Colon (tissue), 2 donors: ENCODE measurements at regions not wholly inside any gene's neighbourhood (a gene's known extent, or its start where the extent isn't known, plus 50 kb on each side); places are given as distances from the start of the nearest gene placed in this dataset.
"Not testable (repeated sequence)": the region's sequence is repeated elsewhere in the genome, so short reads cannot be mapped to it uniquely, and the experiment has no call there.

Experiments
- FAIRE-seq: peaks from 2 replicates; lab custom pipeline; 2012; peaks lifted over from hg19 to GRCh38; lab: Jason Lieb, UNC
- donor health status: control.
- donor health status: control.

DNA sequence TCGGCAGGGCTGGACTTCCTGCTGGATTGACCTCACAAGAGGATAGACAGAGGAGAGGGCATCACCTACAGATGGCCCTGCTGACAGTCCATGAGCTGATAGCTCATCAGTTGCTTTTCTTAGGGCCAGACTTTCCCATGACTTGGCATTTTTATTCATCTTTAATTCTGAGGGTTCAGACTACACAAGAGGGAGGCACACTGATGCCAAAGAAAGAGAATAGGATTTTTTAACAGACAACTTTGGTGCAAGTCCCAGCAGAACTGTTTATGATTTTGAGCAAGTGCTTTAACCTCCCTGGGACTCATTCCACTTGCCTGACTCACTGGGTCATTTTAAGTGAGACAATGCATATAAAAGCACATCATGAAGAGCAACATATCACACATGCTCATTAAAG lies 299.2 kb downstream of the INSIG2 start:
- no peak for FAIRE-seq

DNA sequence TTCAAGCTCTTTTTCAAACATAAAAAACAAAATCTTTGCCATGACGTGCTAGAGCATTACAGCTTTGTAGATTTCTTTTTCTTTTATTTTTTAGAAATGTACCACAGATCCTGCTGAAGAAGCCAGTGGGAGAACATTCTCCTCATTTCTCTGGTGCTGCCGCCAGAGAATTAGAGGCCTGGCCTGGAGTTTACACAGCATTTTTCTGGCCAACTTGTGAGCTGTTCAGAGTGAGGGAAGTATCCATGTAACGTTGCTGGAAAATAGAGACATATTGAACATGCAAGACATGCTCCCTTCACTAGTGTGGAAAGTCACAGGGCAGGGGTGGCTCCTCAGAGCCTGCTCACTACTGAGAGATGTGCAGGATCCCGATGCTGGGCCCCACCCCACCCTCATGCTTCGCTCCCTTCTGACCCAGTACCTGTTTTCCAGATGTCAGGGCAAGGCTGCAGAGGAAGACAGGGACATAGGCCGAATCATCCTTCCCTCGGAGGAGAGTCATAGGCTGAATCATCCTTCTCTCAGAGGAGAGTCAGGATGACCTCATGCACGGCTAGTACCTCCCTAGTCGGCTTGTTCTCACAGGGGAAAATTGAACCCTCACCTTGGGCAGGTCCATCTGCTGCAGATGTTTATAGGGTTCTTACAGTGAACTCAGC lies 298.5 kb downstream of the INSIG2 start:
- FAIRE-seq, result no peak

DNA sequence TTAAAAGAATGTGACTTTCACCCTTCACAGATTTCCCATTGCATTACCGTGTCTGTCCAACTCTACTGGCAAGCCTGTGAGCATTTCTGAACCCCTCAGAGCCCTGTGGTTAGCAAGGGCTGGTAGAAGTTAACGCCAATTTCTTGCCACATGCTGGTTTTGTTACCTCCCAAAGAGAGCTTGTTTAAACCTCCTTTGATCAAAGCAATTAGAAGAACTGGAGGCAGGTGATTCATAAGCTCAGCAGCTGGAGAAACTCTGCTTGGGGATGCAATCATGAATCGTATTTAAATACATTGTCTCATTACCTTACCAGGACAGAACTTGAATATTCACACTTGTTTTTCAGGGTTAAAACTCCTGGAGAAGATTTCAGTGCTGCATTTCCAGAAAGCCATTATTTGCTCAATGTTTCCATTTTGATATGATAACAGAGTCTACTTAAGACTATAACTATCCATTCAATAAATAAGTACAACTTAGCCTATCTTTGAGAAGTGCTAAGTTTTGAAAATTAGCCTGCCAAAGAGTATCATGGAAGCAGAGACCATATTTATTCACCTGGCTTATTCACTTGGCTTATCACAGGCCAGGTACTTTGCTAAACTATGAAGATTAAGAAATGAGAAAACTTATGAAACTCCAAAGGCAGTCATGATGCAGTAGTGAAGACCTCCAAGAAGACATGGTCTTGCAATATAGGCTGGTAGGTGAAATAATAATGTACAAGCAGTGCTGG lies 292.8 kb downstream of the INSIG2 start:
- no peak for FAIRE-seq

DNA sequence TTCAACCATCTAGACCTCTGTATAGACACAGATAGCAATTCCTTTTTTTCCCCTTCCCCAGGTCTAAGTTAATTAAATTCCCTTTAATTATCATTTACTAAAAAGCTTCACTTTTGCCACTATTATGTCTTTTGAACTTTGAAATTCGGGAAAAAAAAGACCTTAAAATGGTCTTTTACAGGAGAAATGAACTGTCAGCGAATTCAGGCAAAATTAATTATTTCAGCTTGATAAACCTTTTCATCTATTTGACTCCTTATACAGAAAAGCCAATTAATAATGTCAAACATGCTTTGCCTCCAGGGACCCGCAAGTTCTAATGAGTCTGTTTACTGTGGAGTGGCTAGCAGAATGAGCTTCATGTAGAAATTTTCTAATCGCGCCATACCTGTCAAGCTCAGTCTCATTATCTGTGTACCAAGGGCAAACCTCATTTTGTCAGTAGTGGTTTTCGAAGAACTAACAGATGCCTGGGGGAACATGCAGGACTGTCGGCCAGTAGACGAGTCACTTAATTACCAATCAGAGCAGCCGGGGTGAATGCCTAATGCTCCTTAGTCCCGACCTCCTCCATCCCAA lies 287.7 kb downstream of the INSIG2 start:
- FAIRE-seq, result no peak

DNA sequence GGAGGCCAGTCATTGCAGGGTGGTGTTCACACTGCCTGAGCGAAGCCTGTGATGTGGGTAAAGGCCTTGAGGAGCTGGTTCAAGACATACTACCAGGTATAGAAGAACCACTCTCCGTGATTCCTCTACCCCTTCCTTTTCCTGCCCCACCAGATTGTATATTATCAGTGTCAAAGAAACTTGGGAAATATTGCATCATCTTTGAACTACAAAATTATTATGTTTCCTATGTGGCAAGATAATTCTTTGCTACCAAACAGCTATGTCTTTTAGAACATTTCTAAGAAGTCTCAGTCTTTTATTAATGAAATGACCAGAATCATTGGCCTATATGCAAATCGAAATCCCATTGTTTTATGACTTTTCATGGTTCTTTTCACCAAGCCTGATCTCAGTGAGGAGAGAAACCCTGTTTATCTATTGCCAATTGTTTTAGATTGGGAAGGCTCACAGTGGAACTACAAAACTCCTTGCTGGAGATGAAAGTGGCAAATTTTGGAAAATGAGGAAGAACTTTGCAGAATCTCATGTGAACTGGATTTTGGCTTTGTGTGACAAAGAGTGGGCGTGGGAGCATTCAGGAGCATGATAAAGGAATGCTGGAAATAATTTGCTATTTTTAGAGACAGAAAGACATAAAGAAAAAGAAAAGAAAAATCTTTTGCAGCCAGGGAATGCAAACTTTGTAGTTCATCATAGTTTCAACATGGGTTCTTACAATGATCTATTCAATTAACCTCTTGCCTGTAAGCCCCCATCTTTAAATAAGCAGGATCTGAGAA lies 286.9 kb downstream of the INSIG2 start:
- no peak for FAIRE-seq

DNA sequence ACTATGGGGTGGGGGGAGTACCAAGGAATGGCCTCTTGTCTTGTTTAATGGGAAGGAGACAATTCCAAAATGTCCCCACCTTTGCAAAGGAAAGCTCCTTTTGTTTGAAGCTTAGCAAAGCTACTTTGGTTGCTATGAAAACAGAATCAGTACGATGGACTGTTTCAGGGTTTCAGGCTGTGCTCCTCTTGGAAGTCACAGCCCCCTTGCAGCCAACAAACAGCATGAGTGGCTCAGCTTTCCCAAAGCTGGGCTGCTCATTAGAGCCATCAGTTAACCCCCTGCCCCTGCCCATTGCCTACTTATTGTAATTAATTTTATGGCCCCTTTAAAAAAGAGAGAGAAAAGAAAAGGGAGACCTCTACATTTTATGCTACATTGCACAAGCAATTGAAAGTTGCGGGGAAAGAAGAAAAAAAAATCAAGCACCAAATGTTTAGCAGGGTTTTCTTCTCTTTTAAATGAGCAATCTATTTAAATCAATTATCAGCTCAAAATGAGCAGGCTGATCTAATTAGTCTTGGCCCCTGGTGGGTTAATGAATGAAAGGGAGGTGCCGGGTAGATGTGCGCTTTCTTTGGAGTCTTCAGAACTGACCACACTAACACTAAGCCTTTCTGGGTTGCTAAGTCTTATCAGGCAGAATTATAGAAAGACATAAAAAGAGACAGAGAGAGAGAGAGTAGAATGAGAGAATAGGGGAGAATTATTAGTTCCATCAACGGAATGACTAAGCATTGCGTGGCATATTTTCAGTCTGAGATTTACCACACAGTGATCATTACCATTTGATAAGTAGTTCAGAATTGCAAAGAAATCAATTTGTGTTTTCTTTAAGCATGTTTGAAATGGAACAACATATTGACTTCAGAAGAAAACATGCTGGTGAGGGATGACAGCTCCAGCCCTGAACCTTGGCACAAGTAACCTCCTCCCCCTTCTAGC lies 284.9 kb downstream of the INSIG2 start:
- no peak for FAIRE-seq

DNA sequence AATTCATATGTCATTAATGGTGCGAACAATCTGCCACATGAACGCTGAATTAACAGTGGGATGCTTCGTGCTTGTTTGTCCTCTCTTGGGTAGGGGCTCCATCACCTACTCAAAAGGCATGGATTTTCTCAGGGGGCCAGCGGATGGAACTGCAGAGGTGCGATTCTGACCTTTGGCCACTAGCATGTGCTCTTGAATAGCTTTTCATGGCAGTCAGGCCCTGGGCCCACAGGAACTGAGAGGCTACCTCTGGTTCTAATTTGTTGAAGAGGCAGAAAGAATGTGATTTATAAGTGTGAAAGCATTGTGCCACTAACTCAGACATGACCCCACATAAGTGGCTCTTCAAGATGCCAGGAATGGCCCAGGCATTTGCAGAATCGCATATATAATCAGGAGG lies 283.2 kb downstream of the INSIG2 start:
- FAIRE-seq, result no peak

DNA sequence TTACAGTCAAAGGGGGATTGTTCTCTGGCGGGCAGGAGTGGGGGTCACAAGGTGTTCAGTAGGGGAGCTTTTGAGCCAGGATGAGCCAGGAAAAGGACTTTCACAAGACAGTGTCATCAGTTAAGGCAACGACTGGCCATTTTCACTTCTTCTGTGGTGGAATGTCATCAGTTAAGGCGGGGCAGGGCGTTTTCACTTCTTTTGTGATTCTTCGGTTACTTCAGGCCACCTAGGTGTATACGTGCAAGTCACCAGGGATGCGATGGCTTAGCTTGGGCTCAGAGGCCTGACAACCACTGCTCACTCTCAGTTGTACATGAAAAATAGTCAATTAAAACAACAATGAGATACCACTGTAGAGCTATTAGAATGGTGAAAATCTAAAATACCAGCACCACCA lies 281.2 kb downstream of the INSIG2 start:
- FAIRE-seq, result not testable (repeated sequence)

DNA sequence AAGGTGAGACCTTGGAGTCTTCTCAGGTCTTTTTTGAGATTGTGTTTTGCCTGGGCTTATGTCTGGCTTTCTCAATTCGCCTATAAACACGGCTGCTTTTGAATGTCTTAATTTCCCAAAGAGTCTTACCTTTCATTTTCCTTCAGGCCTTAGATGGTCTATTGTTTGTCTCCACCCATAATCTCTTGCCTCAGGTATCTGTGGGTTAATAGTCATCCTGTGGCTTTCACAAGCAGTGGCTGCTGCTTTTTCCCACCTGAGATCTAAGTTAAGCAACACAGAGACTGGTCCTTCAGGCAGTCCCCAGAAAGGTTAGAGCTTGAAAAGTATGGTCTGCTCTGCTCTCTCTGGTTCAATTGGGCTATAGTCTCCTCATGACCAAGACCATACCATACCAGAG lies 275.3 kb downstream of the INSIG2 start:
- no peak for FAIRE-seq

DNA sequence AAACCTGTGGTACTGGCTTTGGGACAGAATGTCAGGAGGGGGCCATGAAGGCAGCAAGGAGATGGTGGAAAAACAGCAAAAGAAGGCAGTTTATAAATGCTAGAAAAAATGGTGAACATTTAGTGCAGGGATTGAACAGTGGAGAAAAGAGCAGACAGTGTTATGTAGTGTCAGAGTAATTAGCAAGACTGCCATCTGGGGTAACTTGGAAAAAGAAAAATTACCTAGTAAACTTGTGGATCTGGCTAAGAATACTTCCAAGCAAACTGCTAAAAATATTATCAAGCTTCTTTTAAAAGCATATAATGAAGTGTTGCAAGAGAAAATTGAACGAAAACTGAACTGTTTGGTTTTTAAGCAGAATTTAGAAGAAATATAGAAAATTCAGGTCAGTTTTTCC lies 267.8 kb downstream of the INSIG2 start:
- FAIRE-seq, result no peak

DNA sequence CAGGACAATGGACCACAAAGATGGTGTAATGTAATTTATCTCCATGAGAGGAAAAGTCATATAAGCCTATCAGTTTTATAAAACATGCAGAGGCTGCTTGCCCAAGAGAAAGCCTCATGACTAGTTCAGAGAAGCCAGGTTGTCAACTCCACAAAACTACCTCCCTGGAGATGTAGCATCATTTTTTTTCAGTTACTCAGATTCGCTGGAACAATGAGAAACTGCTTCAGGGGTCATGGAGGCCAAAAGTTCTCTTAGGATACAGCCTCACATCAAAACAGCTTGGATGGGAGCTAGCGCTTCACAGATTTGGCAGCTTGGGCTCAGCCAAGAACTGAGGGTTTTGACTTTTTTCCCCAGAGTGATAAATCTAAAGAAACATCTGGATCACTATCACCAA lies 263.5 kb downstream of the INSIG2 start:
- FAIRE-seq, result no peak

DNA sequence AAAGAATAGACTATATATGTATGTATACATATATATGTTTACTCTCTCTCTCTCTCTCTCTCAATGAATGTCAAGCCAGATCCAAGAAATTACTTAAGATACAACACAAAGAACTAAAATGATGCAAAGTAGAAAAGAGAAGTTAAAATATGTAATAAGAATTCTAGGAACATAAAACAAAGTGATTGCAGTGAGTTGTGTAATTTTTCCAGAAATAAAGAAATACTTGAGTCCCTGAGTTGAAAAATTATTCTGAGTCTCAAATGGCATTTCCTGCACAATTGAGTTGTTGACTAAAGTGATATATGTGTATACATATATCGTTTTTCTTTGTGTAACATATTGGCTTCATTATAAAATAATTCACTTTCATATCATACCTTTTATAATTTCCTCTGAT lies 262.4 kb downstream of the INSIG2 start:
- no peak for FAIRE-seq

DNA sequence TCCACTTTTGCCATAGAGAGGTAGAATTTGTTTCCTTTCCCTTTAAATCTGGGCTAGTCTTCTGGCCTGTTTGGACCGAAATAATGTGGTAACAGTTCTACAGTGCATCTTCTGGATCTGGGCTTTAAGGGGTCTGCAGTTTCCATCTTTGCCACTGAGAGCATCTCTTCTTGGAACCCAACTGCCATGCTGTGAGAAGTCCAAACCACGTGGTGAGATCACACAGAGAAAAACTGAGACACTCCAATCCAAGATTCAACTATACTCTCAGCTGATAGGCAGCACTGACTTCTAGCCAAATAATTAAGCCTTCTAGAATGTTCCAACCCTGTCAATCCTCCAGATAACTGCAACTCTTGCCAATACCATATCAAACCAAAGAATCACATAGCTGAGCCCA lies 261.1 kb downstream of the INSIG2 start:
- no peak for FAIRE-seq

DNA sequence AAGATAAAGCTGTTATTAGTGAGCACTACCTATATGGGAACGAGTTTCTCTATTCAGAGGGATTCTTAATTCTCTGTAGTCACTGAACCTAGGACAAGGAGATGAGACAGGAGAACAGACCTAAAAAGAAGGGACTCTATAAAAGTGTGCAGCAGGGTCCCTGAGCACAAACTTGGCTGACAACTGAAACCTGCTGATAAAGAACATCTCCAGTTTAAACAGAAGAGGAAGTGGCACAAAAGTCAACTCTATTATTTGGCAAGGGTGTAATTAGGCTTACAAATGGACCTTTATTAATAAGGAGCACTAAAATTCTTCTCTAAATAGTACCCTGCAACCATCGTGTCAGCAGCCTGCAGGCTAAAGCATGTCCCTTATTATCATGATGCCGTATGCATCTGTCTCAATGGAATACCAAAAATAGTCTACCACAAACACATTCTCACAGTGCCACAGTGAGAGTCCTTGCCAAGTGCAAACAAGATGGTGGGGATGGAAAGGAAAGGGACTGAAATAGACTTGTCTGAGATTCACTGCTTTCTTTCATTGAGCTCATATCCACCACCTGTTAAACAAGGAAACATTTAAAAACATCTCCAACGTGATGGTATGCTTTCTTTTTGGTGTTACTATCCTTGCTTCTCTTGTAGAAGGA lies 260.2 kb downstream of the INSIG2 start:
- FAIRE-seq, result no peak

DNA sequence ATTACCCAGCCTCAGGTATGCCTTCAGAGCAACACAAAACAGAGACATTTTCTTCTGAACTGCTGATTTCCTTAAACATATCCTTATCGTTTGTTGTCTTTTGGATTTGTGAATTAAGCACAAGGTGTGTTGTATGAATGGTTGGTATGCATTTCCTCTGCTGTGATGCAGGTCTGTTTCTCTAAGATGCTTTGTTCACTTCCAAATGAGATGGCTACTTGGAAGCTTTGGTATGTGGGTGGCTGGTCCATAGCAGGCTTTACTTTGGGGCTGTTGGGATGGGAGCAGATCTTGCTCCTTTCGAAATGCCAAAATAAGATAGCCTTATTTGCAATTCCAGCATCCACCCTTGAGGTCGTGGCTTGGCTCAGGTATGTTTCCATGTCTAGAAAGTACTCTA lies 257.2 kb downstream of the INSIG2 start:
- no peak for FAIRE-seq

DNA sequence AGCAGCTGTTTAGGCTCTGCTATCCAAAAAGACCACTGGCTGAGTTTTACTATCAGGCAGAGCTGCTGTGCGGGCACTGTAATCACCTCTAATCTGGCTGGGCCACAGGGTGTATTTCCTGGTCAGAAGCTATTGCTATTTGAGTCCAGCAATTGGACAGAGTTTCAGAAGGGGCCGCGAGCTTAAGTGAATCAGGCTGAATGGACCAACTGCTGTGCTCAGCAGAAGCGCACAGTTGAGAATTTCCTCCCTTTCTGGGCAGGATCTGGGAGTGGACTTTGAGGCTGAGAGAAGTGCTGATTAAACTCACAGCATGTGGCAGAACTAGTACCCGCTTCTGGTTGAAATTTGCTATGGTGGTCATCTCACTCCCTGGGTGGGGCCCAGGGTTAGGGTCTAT lies 251.8 kb downstream of the INSIG2 start:
- no peak for FAIRE-seq

DNA sequence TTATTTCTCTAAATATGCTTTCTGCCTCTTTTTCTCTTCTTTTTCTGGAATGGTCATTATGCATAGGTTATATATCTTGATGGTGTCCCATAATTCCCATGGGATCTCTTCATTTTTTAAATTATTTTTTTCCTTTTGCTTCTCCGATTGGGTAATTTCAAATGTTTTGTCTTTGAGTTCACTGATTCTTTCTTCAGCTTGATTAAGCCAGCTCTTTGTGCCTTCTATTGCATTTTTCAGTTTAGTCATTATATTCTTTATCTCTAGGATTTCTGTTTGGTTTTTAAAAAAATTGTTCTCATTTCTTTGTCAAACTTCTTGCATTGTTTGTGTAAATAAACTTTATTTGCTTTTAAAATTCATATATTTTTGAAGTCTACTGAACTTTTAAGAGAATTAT lies 251.1 kb downstream of the INSIG2 start:
- no peak for FAIRE-seq

DNA sequence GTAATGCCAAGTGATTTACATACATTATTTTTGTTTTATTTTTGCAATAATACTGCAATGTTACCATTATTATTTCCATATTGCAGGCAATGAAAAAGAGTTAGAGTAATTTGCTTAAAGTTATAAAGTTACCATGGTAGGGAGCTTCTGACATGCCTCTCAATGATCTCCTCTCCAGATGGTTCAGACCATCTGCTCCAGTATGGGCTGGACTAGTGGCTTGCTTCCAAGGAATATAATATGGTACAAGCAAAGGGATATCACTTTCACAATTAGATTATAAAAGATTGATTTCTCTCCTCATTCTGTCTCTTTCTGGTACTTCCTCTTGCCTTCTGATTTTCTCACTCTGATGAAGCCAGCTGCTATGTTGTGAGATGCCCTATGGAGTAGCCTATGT lies 245.4 kb downstream of the INSIG2 start:
- no peak for FAIRE-seq

DNA sequence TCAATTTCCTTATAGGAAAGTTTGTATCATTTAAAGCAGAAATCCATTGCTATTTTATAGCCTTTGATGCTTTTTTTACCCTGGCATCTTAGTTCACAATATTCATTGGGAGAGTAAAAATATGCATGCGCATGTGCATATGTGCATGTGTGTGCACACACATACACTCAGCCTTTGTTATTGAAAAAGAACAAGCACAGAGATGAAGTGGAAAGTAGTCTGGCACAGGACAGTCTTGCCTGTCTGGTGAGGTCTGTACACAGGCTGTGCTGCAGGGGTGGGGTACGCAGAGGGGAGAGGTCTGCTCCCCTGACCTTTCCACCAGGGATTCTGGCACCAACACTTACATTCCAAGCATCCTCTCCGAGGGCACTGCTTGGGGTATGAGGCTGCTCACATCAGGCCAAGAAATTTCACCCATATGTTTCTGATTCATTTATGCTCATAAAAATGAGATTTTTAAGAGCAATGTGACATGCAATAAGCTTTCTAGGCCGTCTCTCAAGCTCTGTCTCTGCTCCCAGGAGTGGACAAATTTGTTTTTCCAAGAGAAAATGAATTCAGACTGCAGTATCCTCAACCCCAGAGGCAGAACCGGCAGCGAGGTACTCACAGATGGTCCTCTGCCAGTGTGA lies 237.2 kb downstream of the INSIG2 start:
- no peak for FAIRE-seq

DNA sequence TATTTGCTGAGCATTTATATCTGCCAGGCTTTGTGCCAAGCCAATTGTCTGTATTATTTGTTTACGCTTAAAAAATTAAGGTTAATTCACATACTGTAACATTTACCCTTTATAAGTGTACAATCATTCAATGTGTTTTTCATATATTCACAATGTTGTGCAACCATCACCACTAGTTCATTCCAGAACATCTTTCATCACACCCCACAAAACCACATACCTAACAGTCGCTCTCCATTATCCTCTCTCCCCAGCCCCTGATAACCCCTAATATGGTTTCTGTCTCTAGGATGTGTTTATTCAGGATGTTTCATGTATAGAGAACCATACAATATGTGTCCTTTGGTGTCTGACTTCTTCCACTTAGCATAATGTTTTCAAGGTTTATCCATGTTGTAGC lies 234.1 kb downstream of the INSIG2 start:
- no peak for FAIRE-seq
